ENCODE measurements at regions not wholly inside any gene's neighbourhood (a gene's known extent, or its start where the extent isn't known, plus 50 kb on each side); places are given as distances from the start of the nearest gene placed in this dataset.

GRCh38 chr10:84571146-84571545 is 242.8 kb downstream of the CCSER2 start:
- FAIRE-seq (no peak), DNase-seq (ENCODE audit: low read depth) (no peak)
- Mint-ChIP-seq H3K4me1 (ENCODE audit: low read depth, unreplicated experiment) (no peaks in the 10 kb centered on the region), H3K9me3 (ENCODE audit: unreplicated experiment) (peaks cover 3% of the 10 kb centered on the region), H3K4me3 (ENCODE audit: unreplicated experiment) (no peak overlapping the region), H3K27ac (ENCODE audit: unreplicated experiment) (no peak overlapping the region), H3K36me3 (ENCODE audit: low read depth, unreplicated experiment) (no peaks in the 10 kb centered on the region), H3K27me3 (ENCODE audit: low read depth, unreplicated experiment) (peaks cover 2% of the 10 kb centered on the region)
- no peak overlapping the region for H3K9ac ChIP-seq (ENCODE audit: low read length)
- H4K20me1 ChIP-seq (ENCODE audit: insufficient read depth, low read length) = no peaks in the 10 kb centered on the region
- no peaks in the 10 kb centered on the region for H3K79me2 ChIP-seq (ENCODE audit: insufficient read depth, low read length)
- H2AFZ ChIP-seq (ENCODE audit: low read depth, low read length) = no peak overlapping the region
- no peaks in the 10 kb centered on the region for H3K36me3 ChIP-seq (ENCODE audit: insufficient read depth, low read length)
- no peaks in the 10 kb centered on the region for H3K9me3 ChIP-seq (ENCODE audit: insufficient read depth, low read depth, low read length)
- H3K27me3 ChIP-seq (ENCODE audit: insufficient read depth, low read length) = no peaks in the 10 kb centered on the region
- H3K4me2 ChIP-seq (ENCODE audit: low read length) = no peak overlapping the region
- H3K4me3 ChIP-seq (ENCODE audit: insufficient read depth, low read depth, low read length) = no peak overlapping the region
- no peak for TF ChIP-seq EZH2 (IDR thresholded peaks at IDR 0.05; ENCODE audit: insufficient read depth, low read length)
- no peak for TF ChIP-seq CTCF (IDR thresholded peaks at IDR 0.05; ENCODE audit: insufficient read depth, low read depth, low read length)
- no peaks in the 10 kb centered on the region for H3K4me1 ChIP-seq (ENCODE audit: insufficient read depth, low read length)
- H3K27ac ChIP-seq (ENCODE audit: low read depth, low read length) = no peak overlapping the region

GRCh38 chr10:84574102-84574501 is 245.7 kb downstream of the CCSER2 start:
- DNase-seq (ENCODE audit: low read depth) (no peak), FAIRE-seq (no peak)
- H3K79me2 ChIP-seq (ENCODE audit: insufficient read depth, low read length) = no peaks in the 10 kb centered on the region
- H3K27me3 ChIP-seq (ENCODE audit: insufficient read depth, low read length) = no peaks in the 10 kb centered on the region
- H3K9me3 ChIP-seq (ENCODE audit: insufficient read depth, low read depth, low read length) = no peaks in the 10 kb centered on the region
- H3K36me3 ChIP-seq (ENCODE audit: insufficient read depth, low read length) = no peaks in the 10 kb centered on the region
- H3K9ac ChIP-seq (ENCODE audit: low read length) = no peak overlapping the region
- no peaks in the 10 kb centered on the region for H3K4me1 Mint-ChIP-seq (ENCODE audit: low read depth, unreplicated experiment)
- H2AFZ ChIP-seq (ENCODE audit: low read depth, low read length) = no peak overlapping the region
- no peak overlapping the region for H3K4me3 ChIP-seq (ENCODE audit: insufficient read depth, low read depth, low read length)
- peaks cover under 1% of the 10 kb centered on the region for H3K27me3 Mint-ChIP-seq (ENCODE audit: low read depth, unreplicated experiment)
- H3K27ac Mint-ChIP-seq (ENCODE audit: unreplicated experiment) = no peak overlapping the region
- no peak overlapping the region for H3K27ac ChIP-seq (ENCODE audit: low read depth, low read length)
- peaks cover 3% of the 10 kb centered on the region for H3K9me3 Mint-ChIP-seq (ENCODE audit: unreplicated experiment)
- no peaks in the 10 kb centered on the region for H4K20me1 ChIP-seq (ENCODE audit: insufficient read depth, low read length)
- no peak overlapping the region for H3K4me2 ChIP-seq (ENCODE audit: low read length)
- no peaks in the 10 kb centered on the region for H3K36me3 Mint-ChIP-seq (ENCODE audit: low read depth, unreplicated experiment)
- H3K4me1 ChIP-seq (ENCODE audit: insufficient read depth, low read length) = no peaks in the 10 kb centered on the region
- H3K4me3 Mint-ChIP-seq (ENCODE audit: unreplicated experiment) = no peak overlapping the region
- TF ChIP-seq EZH2 (IDR thresholded peaks at IDR 0.05; ENCODE audit: insufficient read depth, low read length) (no peak), CTCF (IDR thresholded peaks at IDR 0.05; ENCODE audit: insufficient read depth, low read depth, low read length) (no peak)

GRCh38 chr10:84581976-84582375 is 253.6 kb downstream of the CCSER2 start:
- Mint-ChIP-seq H3K36me3 (ENCODE audit: low read depth, unreplicated experiment) (no peaks in the 10 kb centered on the region), H3K4me1 (ENCODE audit: low read depth, unreplicated experiment) (no peaks in the 10 kb centered on the region), H3K9me3 (ENCODE audit: unreplicated experiment) (no peaks in the 10 kb centered on the region), H3K27ac (ENCODE audit: unreplicated experiment) (no peak overlapping the region), H3K4me3 (ENCODE audit: unreplicated experiment) (no peak overlapping the region), H3K27me3 (ENCODE audit: low read depth, unreplicated experiment) (peaks cover 13% of the 10 kb centered on the region)
- no peak overlapping the region for H3K27ac ChIP-seq (ENCODE audit: low read depth, low read length)
- H3K9me3 ChIP-seq (ENCODE audit: insufficient read depth, low read depth, low read length) = no peaks in the 10 kb centered on the region
- H3K36me3 ChIP-seq (ENCODE audit: insufficient read depth, low read length) = no peaks in the 10 kb centered on the region
- no peaks in the 10 kb centered on the region for H3K4me1 ChIP-seq (ENCODE audit: insufficient read depth, low read length)
- no peaks in the 10 kb centered on the region for H3K27me3 ChIP-seq (ENCODE audit: insufficient read depth, low read length)
- no peaks in the 10 kb centered on the region for H3K79me2 ChIP-seq (ENCODE audit: insufficient read depth, low read length)
- H3K9ac ChIP-seq (ENCODE audit: low read length) = no peak overlapping the region
- H2AFZ ChIP-seq (ENCODE audit: low read depth, low read length) = no peak overlapping the region
- no peaks in the 10 kb centered on the region for H4K20me1 ChIP-seq (ENCODE audit: insufficient read depth, low read length)
- no peak overlapping the region for H3K4me2 ChIP-seq (ENCODE audit: low read length)
- H3K4me3 ChIP-seq (ENCODE audit: insufficient read depth, low read depth, low read length) = no peak overlapping the region
- DNase-seq (ENCODE audit: low read depth) = no peak
- FAIRE-seq = no peak
- TF ChIP-seq EZH2 (IDR thresholded peaks at IDR 0.05; ENCODE audit: insufficient read depth, low read length) (no peak), CTCF (IDR thresholded peaks at IDR 0.05; ENCODE audit: insufficient read depth, low read depth, low read length) (no peak)
